Tibial nerve (tissue), 4 donors: ENCODE measurements at regions not wholly inside any gene's neighbourhood (a gene's known extent, or its start where the extent isn't known, plus 50 kb on each side); places are given as distances from the start of the nearest gene placed in this dataset.

Experiments used
- CTCF ChIP-seq, 5 experiments: fragments of 200-600 bp in 3 of 5; fragments of 450-650 bp in 2 of 5; sonication (generic) in 3 of 5; IDR thresholded peaks; one replicate each; pipeline ENCODE4 v1.5.1; 2016 to 2019; ENCODE audit warnings: antibody characterized with exemption in 5 of 5, mild to moderate bottlenecking in 3 of 5, moderate library complexity in 2 of 5
- EP300 ChIP-seq, 2 donors: sonication (generic); formaldehyde crosslinking; IDR thresholded peaks; one replicate each; pipeline ENCODE4 v1.6.1; 2017; ENCODE audit warnings: antibody characterized with exemption in 2 of 2, mild to moderate bottlenecking in 1 of 2
- POLR2A ChIP-seq, 2 donors: fragments of 450-650 bp; IDR thresholded peaks; one replicate each; pipeline ENCODE4 v1.6.1; 2017; ENCODE audit warnings: antibody characterized with exemption in 2 of 2, mild to moderate bottlenecking in 2 of 2, moderate library complexity in 2 of 2

DNA sequence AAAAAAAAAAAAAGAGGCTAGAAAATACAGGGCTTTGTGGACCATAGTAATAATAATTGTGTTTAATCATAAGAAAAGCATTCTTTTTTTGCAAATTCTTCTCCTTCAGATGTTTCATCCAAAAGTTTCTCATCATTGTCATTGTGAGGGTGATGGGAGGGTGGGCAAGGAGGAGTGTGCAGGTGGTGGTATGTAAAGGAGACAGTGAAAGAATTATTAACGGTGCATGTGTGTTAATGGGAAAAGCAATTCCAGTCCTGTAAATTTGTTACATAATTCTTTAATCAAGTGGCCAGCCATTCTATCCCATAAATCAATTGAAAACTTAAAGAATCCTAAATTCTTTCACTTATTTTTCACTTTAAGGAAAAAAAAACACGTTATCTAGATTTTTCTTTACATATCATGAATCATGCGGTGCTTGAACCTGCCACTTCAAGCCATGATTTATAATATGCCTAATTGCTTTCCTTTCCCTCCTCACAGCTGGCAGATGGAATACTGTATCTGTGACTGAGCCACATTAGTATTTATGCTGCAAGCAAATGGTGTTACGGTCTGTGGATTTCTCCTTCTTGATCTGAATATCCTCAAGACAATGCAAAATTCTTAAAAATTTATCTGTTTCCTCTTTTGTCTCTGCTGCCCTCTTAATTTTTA lies 318.5 kb downstream of the JRKL start:
- TF ChIP-seq CTCF (IDR thresholded peaks at IDR 0.05) (no peak), POLR2A (IDR thresholded peaks at IDR 0.05) (no peak), EP300 (IDR thresholded peaks at IDR 0.05) (no peak)
